Lower leg skin (tissue), 4 donors: ENCODE measurements at regions not wholly inside any gene's neighbourhood (a gene's known extent, or its start where the extent isn't known, plus 50 kb on each side); places are given as distances from the start of the nearest gene placed in this dataset.

Source experiments
- DNase-seq, 2 donors: peaks; one replicate each; pipeline ENCODE4 v3.0.0-alpha.2; 2019; ENCODE audit warnings: low spot score in 2 of 2
- H3K4me3 ChIP-seq: fragments of 200-600 bp; sonication (generic); 2 replicates; pipeline ENCODE4 v1.5.1; 2017; ENCODE audit warnings: mild to moderate bottlenecking, low read depth; ENCODE audit not compliant: poor library complexity, severe bottlenecking
- CTCF ChIP-seq, 3 donors: fragments of 450-650 bp; IDR thresholded peaks; one replicate each; pipeline ENCODE4 v1.5.1; 2016; ENCODE audit warnings: antibody characterized with exemption in 3 of 3, mild to moderate bottlenecking in 3 of 3, moderate library complexity in 2 of 3
- POLR2A ChIP-seq, 2 donors: fragments of 450-650 bp; IDR thresholded peaks; one replicate each; pipeline ENCODE4 v1.6.1; 2016 to 2017; ENCODE audit warnings: antibody characterized with exemption in 2 of 2, mild to moderate bottlenecking in 1 of 2, moderate library complexity in 1 of 2
- WGBS, 2 donors: methylation state at CpG; one replicate each; pipeline ENCODE4 v1.1.5; 2018; 5-methylcytosine and 5-hydroxymethylcytosine counted together
- intact Hi-C: fragments of 100-400 bp; cut with DNase I; formaldehyde crosslinking; loops from one replicate; pipeline ENCODE4 v1.15.0; 2023; ENCODE audit warnings: low total_unique reads

GRCh38 chr3:104819333-104819732 is 547.4 kb upstream of the ALCAM start:
- 45 to 48% methylated on average over 2 of the region's 2 CpGs for WGBS, 2 donors
- intact Hi-C loops, result no loop called here
- H3K4me3 ChIP-seq, result no peak overlapping the region
- no peak for DNase-seq
- TF ChIP-seq POLR2A (IDR thresholded peaks at IDR 0.05) (no peak), CTCF (IDR thresholded peaks at IDR 0.05) (no peak)

GRCh38 chr3:104820959-104821358 is 545.8 kb upstream of the ALCAM start:
- TF ChIP-seq CTCF (IDR thresholded peaks at IDR 0.05) (no peak), POLR2A (IDR thresholded peaks at IDR 0.05) (no peak)
- 78 to 79% methylated on average over 1 of the region's 1 CpG for WGBS, 2 donors
- intact Hi-C loops, result no loop called here
- no peak for DNase-seq
- no peak overlapping the region for H3K4me3 ChIP-seq

GRCh38 chr3:104825116-104825515 is 541.6 kb upstream of the ALCAM start:
- 67 to 74% methylated on average over 1 of the region's 1 CpG for WGBS, 2 donors
- intact Hi-C loops, result no loop called here
- no peak for DNase-seq
- no peak overlapping the region for H3K4me3 ChIP-seq
- TF ChIP-seq POLR2A (IDR thresholded peaks at IDR 0.05) (no peak), CTCF (IDR thresholded peaks at IDR 0.05) (no peak)

GRCh38 chr3:104831071-104831470 is 535.6 kb upstream of the ALCAM start:
- intact Hi-C loops, result no loop called here
- no peak overlapping the region for H3K4me3 ChIP-seq
- TF ChIP-seq POLR2A (IDR thresholded peaks at IDR 0.05) (no peak), CTCF (IDR thresholded peaks at IDR 0.05) (no peak)
- no peak for DNase-seq
- 34 to 45% methylated on average over 2 of the region's 2 CpGs for WGBS, 2 donors

GRCh38 chr3:104832530-104832929 is 534.2 kb upstream of the ALCAM start:
- intact Hi-C loops, result no loop called here
- TF ChIP-seq CTCF (IDR thresholded peaks at IDR 0.05) (no peak), POLR2A (IDR thresholded peaks at IDR 0.05) (no peak)
- DNase-seq, result no peak
- no peak overlapping the region for H3K4me3 ChIP-seq

- TF ChIP-seq POLR2A (IDR thresholded peaks at IDR 0.05), result no peak
- TF ChIP-seq CTCF (IDR thresholded peaks at IDR 0.05), result no peak
- WGBS, 2 donors, result 83 to 91% methylated on average over 1 of the region's 1 CpG
- intact Hi-C loops, result no loop called here
- no peak overlapping the region for H3K4me3 ChIP-seq
- DNase-seq, result no peak
Observed at GRCh38 chr3:104835376-104835775, 531.3 kb upstream of the ALCAM start.
